ENCODE measurements at regions not wholly inside any gene's neighbourhood (a gene's known extent, or its start where the extent isn't known, plus 50 kb on each side); places are given as distances from the start of the nearest gene placed in this dataset.

DNA sequence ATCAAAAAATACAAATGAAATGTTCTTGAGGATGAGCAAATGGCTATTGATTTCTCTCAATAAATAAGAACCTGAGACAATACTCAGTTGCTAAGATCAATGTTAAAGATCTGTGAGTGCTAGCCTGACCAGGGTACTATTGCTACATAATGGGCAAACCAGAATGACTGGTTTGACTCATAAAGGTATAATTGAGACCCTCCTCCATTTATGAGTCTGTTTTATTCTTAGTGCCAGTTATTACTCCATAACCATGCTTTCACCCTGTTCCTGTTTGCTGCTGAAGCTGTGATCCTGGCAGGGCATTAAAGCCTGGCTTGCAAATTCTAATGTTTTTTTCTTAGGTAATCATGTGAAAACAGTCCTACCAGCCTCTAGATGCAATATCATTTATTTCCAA lies 56.6 kb upstream of the PPM1B start:
- intact Hi-C loops (cut with DNase I), result no loop called here
- TF ChIP-seq, protein P1, sequence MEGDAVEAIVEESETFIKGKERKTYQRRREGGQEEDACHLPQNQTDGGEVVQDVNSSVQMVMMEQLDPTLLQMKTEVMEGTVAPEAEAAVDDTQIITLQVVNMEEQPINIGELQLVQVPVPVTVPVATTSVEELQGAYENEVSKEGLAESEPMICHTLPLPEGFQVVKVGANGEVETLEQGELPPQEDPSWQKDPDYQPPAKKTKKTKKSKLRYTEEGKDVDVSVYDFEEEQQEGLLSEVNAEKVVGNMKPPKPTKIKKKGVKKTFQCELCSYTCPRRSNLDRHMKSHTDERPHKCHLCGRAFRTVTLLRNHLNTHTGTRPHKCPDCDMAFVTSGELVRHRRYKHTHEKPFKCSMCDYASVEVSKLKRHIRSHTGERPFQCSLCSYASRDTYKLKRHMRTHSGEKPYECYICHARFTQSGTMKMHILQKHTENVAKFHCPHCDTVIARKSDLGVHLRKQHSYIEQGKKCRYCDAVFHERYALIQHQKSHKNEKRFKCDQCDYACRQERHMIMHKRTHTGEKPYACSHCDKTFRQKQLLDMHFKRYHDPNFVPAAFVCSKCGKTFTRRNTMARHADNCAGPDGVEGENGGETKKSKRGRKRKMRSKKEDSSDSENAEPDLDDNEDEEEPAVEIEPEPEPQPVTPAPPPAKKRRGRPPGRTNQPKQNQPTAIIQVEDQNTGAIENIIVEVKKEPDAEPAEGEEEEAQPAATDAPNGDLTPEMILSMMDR (IDR thresholded peaks at IDR 0.05), result no peak
- TF ChIP-seq POLR2A (IDR thresholded peaks at IDR 0.05), result no peak
- H3K27me3 ChIP-seq, result no peaks in the 10 kb centered on the region
- H3K36me3 ChIP-seq (replicated peaks in 1 of 2), result no peaks in the 10 kb centered on the region
- DNase-seq, result no peak
- no peaks in the 10 kb centered on the region for H3K9me3 ChIP-seq (replicated peaks in 1 of 3)
- no peak overlapping the region for H3K4me3 ChIP-seq
- H3K4me1 ChIP-seq (replicated peaks in 1 of 2), result no peaks in the 10 kb centered on the region
- no peak overlapping the region for H3K27ac ChIP-seq

DNA sequence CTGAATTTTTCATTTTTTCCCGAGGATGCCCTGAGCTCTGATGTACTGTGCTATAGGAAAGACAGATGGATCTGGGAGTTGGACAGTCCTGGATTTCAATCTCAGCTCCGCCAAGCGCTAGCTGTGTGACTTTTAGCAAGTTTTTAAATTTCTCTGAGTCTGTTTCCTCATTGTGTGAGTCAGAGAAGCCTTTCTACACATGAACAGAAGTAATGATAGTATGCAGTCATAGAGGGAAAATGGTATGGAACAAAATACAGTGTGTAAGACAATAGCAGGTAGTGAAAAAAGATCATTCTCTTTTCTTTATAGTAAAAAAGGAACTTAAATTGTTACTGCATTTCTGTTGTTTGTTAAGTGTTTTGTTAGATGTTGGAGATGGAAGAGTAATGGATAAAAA lies 52.4 kb upstream of the PPM1B start:
- Histone ChIP-seq H3K9me3 (replicated peaks in 1 of 3) (no peaks in the 10 kb centered on the region), H3K4me1 (replicated peaks in 1 of 2) (no peaks in the 10 kb centered on the region), H3K4me3 (no peak overlapping the region), H3K36me3 (replicated peaks in 1 of 2) (no peaks in the 10 kb centered on the region), H3K27ac (no peak overlapping the region), H3K27me3 (no peaks in the 10 kb centered on the region)
- 86 to 92% (median 89%) methylated on average over 3 of the region's 3 CpGs for WGBS, 4 donors
- TF ChIP-seq, protein P1 (IDR thresholded peaks at IDR 0.05), result no peak
- TF ChIP-seq POLR2A (IDR thresholded peaks at IDR 0.05), result no peak
- no peak for DNase-seq
- intact Hi-C loops (cut with DNase I), result no loop called here

GRCh38 chr2:44118257-44118656 lies 50.4 kb upstream of the PPM1B start:
- no peaks in the 10 kb centered on the region for H3K36me3 ChIP-seq (replicated peaks in 1 of 2)
- intact Hi-C loops (cut with DNase I), result no loop called here

More at GRCh38 chr2:44118257-44118656, 50.4 kb upstream of the PPM1B start:
- no peak for DNase-seq
- TF ChIP-seq, protein P1 (IDR thresholded peaks at IDR 0.05), result no peak
- TF ChIP-seq POLR2A (IDR thresholded peaks at IDR 0.05), result no peak
- H3K9me3 ChIP-seq (replicated peaks in 1 of 3), result no peaks in the 10 kb centered on the region
- no peak overlapping the region for H3K27ac ChIP-seq
- H3K27me3 ChIP-seq, result no peaks in the 10 kb centered on the region
- no peak overlapping the region for H3K4me3 ChIP-seq
- WGBS, 4 donors, result 80 to 94% (median 93%) methylated on average over 7 to 10 of the region's 10 CpGs
- H3K4me1 ChIP-seq (replicated peaks in 1 of 2), result no peaks in the 10 kb centered on the region

Small RNAs in the stretch of these regions (small RNA-seq; reads per million reads assigned to genes)
- gene AC019129.1, result 0 reads per million in 2 donors

Data from adrenal gland (tissue), 9 donors.